SH-SY5Y (cell line): ENCODE measurements at regions not wholly inside any gene's neighbourhood (a gene's known extent, or its start where the extent isn't known, plus 50 kb on each side); places are given as distances from the start of the nearest gene placed in this dataset.

ENCODE experiments used
- GATA2 ChIP-seq: IDR thresholded peaks from 2 replicates; pipeline ENCODE4 v1.6.1; 2011; ENCODE audit warnings: mild to moderate bottlenecking, low read depth, low read length
- GATA3 ChIP-seq: IDR thresholded peaks from 2 replicates; pipeline ENCODE4 v1.6.1; 2011; ENCODE audit warnings: low read depth, mild to moderate bottlenecking, low read length, moderate library complexity

DNA sequence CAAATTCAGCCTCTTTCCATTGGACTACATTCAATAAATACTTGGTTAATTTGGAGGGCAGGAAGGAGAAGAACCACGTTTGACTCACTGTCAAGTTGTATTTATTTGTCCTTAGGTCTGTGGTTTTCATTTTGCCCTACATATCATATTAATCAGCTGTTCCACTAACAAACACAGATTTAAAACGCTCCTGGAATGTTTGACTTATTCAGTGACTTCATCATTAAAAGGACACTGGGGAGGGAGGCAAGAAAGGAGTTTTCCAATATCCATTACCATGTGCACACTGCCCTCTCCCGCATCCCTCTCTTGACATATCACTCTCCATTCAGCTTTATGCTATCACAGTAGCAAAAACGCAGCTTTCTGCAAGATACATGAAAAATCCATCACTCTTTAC, 98.2 kb upstream of the C1orf87 start:
- TF ChIP-seq GATA2: no peak
- no peak for TF ChIP-seq GATA3

DNA sequence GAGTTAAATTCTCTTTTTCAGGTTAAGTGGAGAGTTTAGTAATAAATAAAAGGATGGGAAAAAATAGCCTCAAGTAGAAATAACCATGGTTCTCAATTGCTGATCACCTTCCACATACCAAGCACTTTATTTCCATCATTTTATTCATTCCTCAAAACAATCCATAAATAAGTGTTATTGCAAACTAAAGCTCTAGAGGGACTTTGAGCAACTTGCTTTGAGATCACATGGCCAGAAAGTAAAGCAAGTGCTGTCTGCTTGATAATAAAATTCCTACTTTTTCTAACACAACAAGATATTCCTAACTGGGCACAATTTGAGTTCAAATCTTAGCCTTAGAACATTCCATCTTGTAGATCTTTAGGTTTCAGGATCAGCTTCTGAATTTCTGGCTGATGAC, 97.1 kb upstream of the C1orf87 start:
- no peak for TF ChIP-seq GATA3
- TF ChIP-seq GATA2: no peak

- TF ChIP-seq GATA3 (no peak), GATA2 (no peak)
Observed at GRCh38 chr1:60169206-60169605, 95.6 kb upstream of the C1orf87 start.

DNA sequence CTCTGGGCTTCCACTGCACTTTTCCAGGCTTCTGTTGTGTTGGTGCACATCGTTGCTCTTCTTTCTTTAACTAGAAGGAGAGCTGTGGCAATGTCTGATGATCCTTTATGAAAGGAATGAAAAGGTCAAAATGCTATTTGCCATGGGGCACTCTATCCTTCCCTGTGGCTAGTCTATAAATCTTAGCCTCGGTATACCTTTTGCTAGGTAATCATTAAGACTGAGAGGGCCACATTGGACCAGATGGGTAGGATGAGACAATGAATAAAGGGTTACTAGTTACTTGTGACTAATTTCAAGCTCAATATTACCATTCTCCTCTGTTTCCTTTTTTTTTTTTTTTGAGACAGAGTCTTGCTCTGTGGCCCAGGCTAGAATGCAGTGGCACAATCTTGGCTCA, 89.4 kb upstream of the C1orf87 start:
- no peak for TF ChIP-seq GATA3

DNA sequence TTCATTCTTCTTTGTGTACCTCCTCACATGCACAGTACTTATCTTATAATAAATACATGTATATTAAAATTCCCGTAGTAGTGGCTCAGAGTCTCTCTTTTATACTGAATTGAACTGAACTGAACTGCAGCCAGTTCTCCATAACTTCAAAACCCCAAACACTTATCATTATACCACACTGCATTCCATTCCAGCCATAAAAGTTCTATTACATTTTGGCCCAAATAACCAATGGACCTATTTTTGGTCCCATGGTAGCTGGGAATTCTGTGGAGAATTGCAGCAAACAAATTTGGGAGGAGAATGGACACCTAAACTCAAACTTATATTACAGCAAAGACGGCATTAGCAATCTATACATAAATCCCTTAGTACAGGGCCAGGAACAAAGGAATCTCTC, 86.6 kb upstream of the C1orf87 start:
- no peak for TF ChIP-seq GATA2
- TF ChIP-seq GATA3: no peak

- TF ChIP-seq GATA3: no peak
- no peak for TF ChIP-seq GATA2
Observed at GRCh38 chr1:60156371-60156770, 82.8 kb upstream of the C1orf87 start.

- no peak for TF ChIP-seq GATA2
- TF ChIP-seq GATA3: no peak
Observed at GRCh38 chr1:60153961-60154360, 80.4 kb upstream of the C1orf87 start.

DNA sequence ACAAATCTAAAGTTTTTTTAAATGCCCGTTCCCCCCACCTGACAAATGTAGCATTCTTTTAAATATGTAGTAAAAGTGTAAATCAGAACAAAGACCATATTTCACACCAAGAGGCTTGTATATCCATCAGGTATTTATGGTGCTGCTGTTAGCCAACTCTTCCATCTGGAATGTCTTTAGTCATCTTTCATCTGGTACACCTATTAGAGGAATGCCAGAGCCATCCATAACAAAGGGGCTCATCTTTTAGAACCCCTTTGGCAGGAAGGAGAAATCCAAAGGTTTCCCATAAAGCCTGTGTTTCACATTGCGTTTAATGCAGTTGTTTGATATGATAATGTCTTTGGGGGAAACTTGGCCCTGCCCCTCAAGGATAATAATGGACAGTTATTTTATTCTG, 79.3 kb upstream of the C1orf87 start:
- TF ChIP-seq GATA2 (no peak), GATA3 (no peak)

GRCh38 chr1:60151311-60151710, 77.7 kb upstream of the C1orf87 start:
- TF ChIP-seq GATA2 (no peak), GATA3 (no peak)

- TF ChIP-seq GATA2: no peak
Observed at GRCh38 chr1:60149251-60149650, 75.7 kb upstream of the C1orf87 start.

DNA sequence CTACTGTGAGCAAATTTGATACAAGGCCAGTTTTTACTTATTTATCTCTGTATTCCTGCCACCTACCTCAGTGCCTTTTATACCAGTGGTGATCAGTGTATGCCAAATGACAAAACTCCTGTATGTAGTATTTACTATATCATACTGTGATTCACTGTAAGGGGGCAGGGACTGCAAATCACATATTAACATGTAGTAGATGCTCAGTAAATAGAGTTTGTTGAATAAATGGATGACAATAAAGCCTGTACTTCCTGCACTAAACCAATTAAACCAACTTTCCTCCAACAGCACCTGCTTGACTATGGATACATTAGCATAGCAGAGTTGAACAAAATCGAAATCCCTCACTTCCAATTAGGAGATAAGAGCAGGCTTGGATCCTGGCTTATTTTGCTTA, 73.3 kb upstream of the C1orf87 start:
- TF ChIP-seq GATA2 (no peak), GATA3 (no peak)

DNA sequence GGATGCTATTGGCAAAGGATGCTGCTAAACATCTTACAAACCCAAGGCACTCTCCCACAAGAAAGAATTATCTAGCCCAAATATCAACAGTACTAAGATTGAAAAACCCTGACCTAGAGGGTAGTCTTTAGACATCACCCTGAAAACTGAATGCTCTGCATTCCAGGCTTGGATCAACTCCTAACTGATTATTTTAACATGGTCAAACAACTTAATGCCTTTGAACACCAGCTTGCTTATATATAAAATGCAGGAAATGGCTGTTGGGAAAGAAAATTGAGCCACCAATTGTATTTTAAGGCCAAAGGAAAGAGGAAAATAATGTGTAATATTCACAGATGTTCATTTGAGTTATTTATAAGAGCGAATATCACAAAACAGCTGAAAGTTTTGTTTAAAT, 72.2 kb upstream of the C1orf87 start:
- TF ChIP-seq GATA3 (no peak), GATA2 (no peak)

GRCh38 chr1:60141743-60142142, 68.2 kb upstream of the C1orf87 start:
- TF ChIP-seq GATA2: no peak
- TF ChIP-seq GATA3: no peak

DNA sequence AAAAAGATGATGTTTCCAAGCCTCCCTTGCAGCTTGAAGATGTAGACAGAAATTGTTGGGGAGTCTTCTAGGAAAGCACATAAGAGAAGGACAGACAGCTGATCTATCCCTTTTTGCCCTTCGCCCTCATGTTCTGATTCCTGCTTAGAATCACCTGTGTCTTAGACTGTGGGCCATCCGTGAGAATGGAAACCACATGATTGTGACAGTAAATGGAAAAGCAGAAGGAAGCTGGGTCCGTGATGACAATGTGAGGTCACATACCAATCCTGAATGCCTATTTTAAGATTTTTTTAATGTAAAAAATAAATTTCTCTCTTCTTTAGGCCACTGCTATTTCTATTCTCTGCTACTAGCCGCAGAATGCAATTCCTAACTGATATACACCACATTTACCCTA, 67.7 kb upstream of the C1orf87 start:
- TF ChIP-seq GATA3: no peak
- no peak for TF ChIP-seq GATA2

DNA sequence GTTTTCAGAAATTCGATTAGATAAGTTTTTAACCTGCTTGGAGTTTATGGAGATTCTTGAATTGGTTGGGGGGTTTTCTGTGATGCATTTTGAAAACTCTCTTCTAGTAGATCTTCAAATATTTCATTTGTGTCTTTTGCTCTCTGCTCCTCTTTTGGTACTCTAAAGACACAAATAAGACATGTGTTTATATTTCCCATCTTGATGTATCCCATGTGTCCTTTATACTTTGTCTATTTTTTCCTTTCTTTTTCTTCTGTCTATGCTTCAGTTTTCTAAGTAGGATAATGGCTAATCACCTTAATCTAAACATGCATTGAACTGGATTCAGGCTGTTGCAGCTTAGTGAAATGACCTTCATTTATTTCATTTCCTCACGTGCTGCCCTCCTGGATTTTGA, 63.8 kb upstream of the C1orf87 start:
- TF ChIP-seq GATA3 (no peak), GATA2 (no peak)

- no peak for TF ChIP-seq GATA3
- TF ChIP-seq GATA2: no peak
Observed at GRCh38 chr1:60136395-60136794, 62.8 kb upstream of the C1orf87 start.
